Heart left ventricle (tissue), 16 donors: ENCODE measurements at regions not wholly inside any gene's neighbourhood (a gene's known extent, or its start where the extent isn't known, plus 50 kb on each side); places are given as distances from the start of the nearest gene placed in this dataset.
A peak's percentile ranks its signal among the peaks of the same experiment; 100 is the strongest.

Source experiments
- ATAC-seq, 4 donors: fragments of 200-7000 bp; cut with Tn5 transposase; one replicate each; pipeline ENCODE4 v1.9.1; 2020 to 2022; ENCODE audit warnings: moderate library complexity in 4 of 4, mild to moderate bottlenecking in 3 of 4, moderate number of reproducible peaks in 1 of 4
- DNase-seq, 5 donors: peaks; one replicate each; pipeline ENCODE4 v3.0.0-alpha.2; 2020
- H3K27ac ChIP-seq, 12 donors: fragments of 200-600 bp; sonication (generic) in 4 of 12; one replicate each; pipeline versions ENCODE4 v1.5.0 to v1.8.0; 2016 to 2022; ENCODE audit warnings: mild to moderate bottlenecking in 2 of 12
- H3K27me3 ChIP-seq, 9 donors: fragments of 200-600 bp; sonication (generic) in 2 of 9; one replicate each; pipeline versions ENCODE4 v1.5.1 to v1.8.0; 2016 to 2022; ENCODE audit warnings: mild to moderate bottlenecking in 3 of 9
- H3K36me3 ChIP-seq, 9 donors: fragments of 200-600 bp; sonication (generic) in 2 of 9; one replicate each; pipeline versions ENCODE4 v1.5.0 to v1.8.0; 2018 to 2022; ENCODE audit warnings: mild to moderate bottlenecking in 2 of 9
- H3K4me1 ChIP-seq, 12 donors: fragments of 200-600 bp; sonication (generic) in 4 of 12; one replicate each; pipeline versions ENCODE4 v1.5.0 to v1.8.0; 2016 to 2022; ENCODE audit warnings: mild to moderate bottlenecking in 3 of 12
- H3K4me3 ChIP-seq, 12 donors: fragments of 200-600 bp; sonication (generic) in 4 of 12; one replicate each; pipeline versions ENCODE4 v1.5.0 to v1.8.0; 2017 to 2022; ENCODE audit warnings: mild to moderate bottlenecking in 9 of 12, moderate library complexity in 4 of 12
- H3K9me3 ChIP-seq, 12 donors: fragments of 200-600 bp; sonication (generic) in 4 of 12; one replicate each; pipeline versions ENCODE4 v1.5.0 to v1.8.0; 2016 to 2022; ENCODE audit warnings: mild to moderate bottlenecking in 1 of 12
- POLR2A ChIP-seq, 2 donors: fragments of 450-650 bp; IDR thresholded peaks; one replicate each; pipeline ENCODE4 v1.6.1; 2017; ENCODE audit warnings: antibody characterized with exemption in 2 of 2, mild to moderate bottlenecking in 2 of 2, moderate library complexity in 2 of 2
- WGBS, 4 donors: extraction: QIAGEN DNeasy Blood & Tissue Kit in 2 of 4; methylation state at CpG; one replicate each; pipeline versions ENCODE4 v1.1.5 to v1.1.7; 2013 to 2018; 5-methylcytosine and 5-hydroxymethylcytosine counted together
- intact Hi-C, 10 donors: fragments of 100-400 bp; cut with DNase I; formaldehyde crosslinking; loops; one replicate each; pipeline versions ENCODE4 v1.11.1 to v1.14.2; 2022
- TF ChIP-seq, protein P1 (sequence below), 12 donors: fragments of 200-600 bp; sonication (generic) in 4 of 12; IDR thresholded peaks; one replicate each; pipeline versions ENCODE4 v1.5.0 to v1.8.0; 2018 to 2022; ENCODE audit warnings: antibody characterized with exemption in 12 of 12, mild to moderate bottlenecking in 5 of 12
- donor health status: ischemic (EF 13 %, LVEDD 7.1; RV severe dilation, severe dysfunction).
- donor health status: healthy with polysubstance abuse.
- donor health status: DM: no; HTN: yes; CAD: no.
- donor health status: DM: no; HTN: no; CAD: no.
- donor health status: ischemic (EF 25% LVEDD 6.9; RV normal size, moderate dysfunction).
- donor health status: ischemic (EF 25% LVEDD 5.7; RV mildly dilated, moderate dysfunction).
- donor health status: healthy.
- donor health status: DM: yes; HTN: yes; CAD: no.
- donor health status: ischemic (EF 35%, LVEDD 5.7; RV mildly dilated, moderate dysfunction).
- donor health status: nonischemic (EF 11% LVEDD 7.7; RV severe dilation, severe dysfunction).
- donor health status: DM: yes; HTN: yes; CAD: no.
- donor health status: PGD.
- donor health status: ischemic (EF 29% LVEDD 5.4; RV normal size, mild dysfunction).
- donor health status: nonischemic (EF 23%, LVEDD 6.1; RV moderate dilation, normal function).

DNA sequence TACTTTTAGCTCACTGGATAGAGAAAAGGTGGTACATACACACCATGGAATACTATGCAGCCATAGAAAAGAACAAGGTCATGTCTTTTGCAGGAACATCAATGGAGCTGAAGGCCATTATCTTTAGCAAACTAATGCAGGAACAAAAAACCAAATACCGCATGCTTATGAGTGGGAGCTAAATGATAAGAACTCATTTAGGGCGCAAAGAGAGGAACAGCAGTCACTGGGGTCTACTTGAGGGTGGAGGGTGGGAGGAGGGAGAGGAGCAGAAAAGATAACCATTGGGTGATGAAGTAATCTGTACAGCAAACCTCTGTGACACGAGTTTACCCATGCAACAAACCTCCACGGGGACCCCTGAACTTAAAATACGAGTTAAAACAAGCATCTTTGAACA, 135.1 kb downstream of the IRS2 start:
- intact Hi-C loops: no loop called here
- H3K27me3 ChIP-seq: peaks cover 0 to 15% (median 9%) of the 10 kb centered on the region in 9 donors
- 81 to 89% (median 88%) methylated on average over 5 of the region's 5 CpGs for WGBS, 4 donors
- H3K9me3 ChIP-seq: peaks cover 0 to 4% (median 0%) of the 10 kb centered on the region in 12 donors
- TF ChIP-seq, protein P1, sequence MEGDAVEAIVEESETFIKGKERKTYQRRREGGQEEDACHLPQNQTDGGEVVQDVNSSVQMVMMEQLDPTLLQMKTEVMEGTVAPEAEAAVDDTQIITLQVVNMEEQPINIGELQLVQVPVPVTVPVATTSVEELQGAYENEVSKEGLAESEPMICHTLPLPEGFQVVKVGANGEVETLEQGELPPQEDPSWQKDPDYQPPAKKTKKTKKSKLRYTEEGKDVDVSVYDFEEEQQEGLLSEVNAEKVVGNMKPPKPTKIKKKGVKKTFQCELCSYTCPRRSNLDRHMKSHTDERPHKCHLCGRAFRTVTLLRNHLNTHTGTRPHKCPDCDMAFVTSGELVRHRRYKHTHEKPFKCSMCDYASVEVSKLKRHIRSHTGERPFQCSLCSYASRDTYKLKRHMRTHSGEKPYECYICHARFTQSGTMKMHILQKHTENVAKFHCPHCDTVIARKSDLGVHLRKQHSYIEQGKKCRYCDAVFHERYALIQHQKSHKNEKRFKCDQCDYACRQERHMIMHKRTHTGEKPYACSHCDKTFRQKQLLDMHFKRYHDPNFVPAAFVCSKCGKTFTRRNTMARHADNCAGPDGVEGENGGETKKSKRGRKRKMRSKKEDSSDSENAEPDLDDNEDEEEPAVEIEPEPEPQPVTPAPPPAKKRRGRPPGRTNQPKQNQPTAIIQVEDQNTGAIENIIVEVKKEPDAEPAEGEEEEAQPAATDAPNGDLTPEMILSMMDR (IDR thresholded peaks at IDR 0.05): no peak
- no peak for TF ChIP-seq POLR2A (IDR thresholded peaks at IDR 0.05)
- H3K36me3 ChIP-seq: no peaks in the 10 kb centered on the region
- H3K4me3 ChIP-seq: no peak overlapping the region
- DNase-seq: no peak
- peak overlapping the region in 2 of 12 donors; percentile 19 to 67 for H3K27ac ChIP-seq
- ATAC-seq: no peak
- H3K4me1 ChIP-seq: peaks cover 0 to 55% (median 8%) of the 10 kb centered on the region in 12 donors

DNA sequence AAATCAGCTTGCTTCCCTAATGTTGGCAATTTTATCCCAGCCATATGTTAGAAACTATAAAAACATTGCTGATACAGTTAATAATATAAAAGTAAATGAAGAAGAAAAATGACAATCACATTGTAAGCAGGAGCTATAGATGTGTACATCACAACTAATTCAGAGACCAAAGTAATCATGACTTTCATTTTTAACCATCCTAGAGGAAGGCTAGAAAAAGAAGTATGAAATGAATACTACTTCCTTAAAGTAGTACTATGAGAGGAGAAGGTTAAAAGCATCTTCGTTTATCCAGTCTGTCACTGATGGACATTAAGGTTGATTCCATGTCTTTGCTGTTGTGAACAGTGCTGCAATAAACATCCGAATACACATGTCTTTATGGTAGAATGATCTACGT, 135.5 kb downstream of the IRS2 start:
- peaks cover 0 to 55% (median 5%) of the 10 kb centered on the region in 12 donors for H3K4me1 ChIP-seq
- no peak for ATAC-seq
- intact Hi-C loops: no loop called here
- peaks cover 0 to 11% (median 9%) of the 10 kb centered on the region in 9 donors for H3K27me3 ChIP-seq
- TF ChIP-seq POLR2A (IDR thresholded peaks at IDR 0.05): no peak
- TF ChIP-seq, protein P1 (IDR thresholded peaks at IDR 0.05): no peak
- H3K27ac ChIP-seq: peak overlapping the region in 1 of 12 donors; percentile 67
- no peak for DNase-seq
- H3K4me3 ChIP-seq: no peak overlapping the region
- H3K9me3 ChIP-seq: peaks cover 0 to 4% (median 0%) of the 10 kb centered on the region in 12 donors
- H3K36me3 ChIP-seq: no peaks in the 10 kb centered on the region
- 84 to 90% (median 89%) methylated on average over 3 of the region's 3 CpGs for WGBS, 4 donors

DNA sequence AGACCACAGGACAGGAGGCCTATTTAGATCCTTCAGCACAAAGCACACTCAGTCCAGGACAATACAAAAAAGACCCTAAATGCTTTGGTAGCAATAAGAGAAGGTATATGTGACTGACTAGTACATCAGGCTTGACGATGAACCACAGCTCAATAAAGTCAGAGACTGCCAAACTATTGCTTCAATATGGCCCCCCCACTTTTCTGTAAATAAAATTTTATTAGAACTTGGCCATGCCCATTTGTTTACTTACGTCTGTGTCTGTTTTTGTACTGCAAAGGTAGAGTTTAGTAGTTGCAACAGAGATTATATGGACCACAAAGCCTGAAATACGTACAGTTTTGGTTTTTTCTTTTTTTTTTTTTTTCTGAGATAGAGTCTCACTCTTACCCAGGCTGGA, 136.7 kb downstream of the IRS2 start:
- intact Hi-C loops: no loop called here

DNA sequence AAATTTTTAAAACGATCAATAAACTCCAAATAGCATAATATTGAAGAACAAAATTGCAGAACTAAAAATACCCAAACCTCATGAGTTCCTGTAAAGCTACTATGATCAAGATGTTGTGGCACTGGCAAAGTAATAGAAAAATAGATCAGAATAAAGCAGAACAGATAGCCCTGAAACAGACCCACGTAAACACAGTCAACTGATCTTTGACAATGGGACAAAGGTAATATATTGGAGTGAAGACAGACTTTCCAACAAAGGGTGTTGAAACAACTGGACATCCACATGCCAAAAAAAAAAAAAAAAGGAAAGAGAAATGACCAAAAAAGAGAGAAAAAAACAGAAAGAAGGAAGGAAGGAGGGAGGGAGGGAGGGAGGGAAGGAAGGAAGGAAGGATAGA, 138.7 kb downstream of the IRS2 start:
- Histone ChIP-seq H3K9me3 (peaks cover 0 to 4% (median 0%) of the 10 kb centered on the region in 12 donors), H3K36me3 (no peaks in the 10 kb centered on the region), H3K4me1 (peaks cover 0 to 31% (median 0%) of the 10 kb centered on the region in 12 donors), H3K4me3 (no peak overlapping the region), H3K27me3 (peaks cover 0 to 13% (median 4%) of the 10 kb centered on the region in 9 donors), H3K27ac (no peak overlapping the region)
- TF ChIP-seq, protein P1 (IDR thresholded peaks at IDR 0.05): no peak
- TF ChIP-seq POLR2A (IDR thresholded peaks at IDR 0.05): no peak
- ATAC-seq: no peak
- WGBS, 4 donors: 86 to 96% (median 88%) methylated on average over 2 of the region's 2 CpGs
- no peak for DNase-seq
- intact Hi-C loops: no loop called here

More for the DNA sequence above, 136.7 kb downstream of the IRS2 start:
- ATAC-seq (no peak), DNase-seq (no peak)
- WGBS, 4 donors: 86 to 93% (median 90%) methylated on average over 3 of the region's 3 CpGs
- peaks cover 0 to 9% (median 4%) of the 10 kb centered on the region in 9 donors for H3K27me3 ChIP-seq
- no peaks in the 10 kb centered on the region for H3K36me3 ChIP-seq
- TF ChIP-seq, protein P1 (IDR thresholded peaks at IDR 0.05): no peak
- TF ChIP-seq POLR2A (IDR thresholded peaks at IDR 0.05): no peak
- peaks cover 0 to 4% (median 0%) of the 10 kb centered on the region in 12 donors for H3K9me3 ChIP-seq
- H3K4me3 ChIP-seq: no peak overlapping the region
- peaks cover 0 to 50% (median 0%) of the 10 kb centered on the region in 12 donors for H3K4me1 ChIP-seq
- no peak overlapping the region for H3K27ac ChIP-seq
